Choroid plexus epithelial cell (primary cell): ENCODE measurements at regions not wholly inside any gene's neighbourhood (a gene's known extent, or its start where the extent isn't known, plus 50 kb on each side); places are given as distances from the start of the nearest gene placed in this dataset.

Experiments
- DNase-seq: peaks from one replicate; pipeline ENCODE4 v3.0.0-alpha.2; 2010; ENCODE audit warnings: low read depth
- H3K4me3 ChIP-seq: 2 replicates; pipeline ENCODE4 v1.5.1; 2011; ENCODE audit warnings: low read depth, mild to moderate bottlenecking, control low read depth, low read length, moderate library complexity
- CTCF ChIP-seq: conservative IDR thresholded peaks from 2 replicates; pipeline ENCODE4 v1.5.1; 2011; ENCODE audit warnings: low read depth, mild to moderate bottlenecking, control low read depth, inconsistent platforms, low read length, moderate library complexity

- TF ChIP-seq CTCF, result no peak
- DNase-seq, result peak; percentile 1
These were observed 640.2 kb upstream of the KIRREL3 start for GRCh38 chr11:127640561-127641451.

GRCh38 chr11:127639916-127640315 is 639.3 kb upstream of the KIRREL3 start:
- no peak overlapping the region for H3K4me3 ChIP-seq
- no peak for TF ChIP-seq CTCF
- no peak for DNase-seq

More at GRCh38 chr11:127640561-127641451, 640.2 kb upstream of the KIRREL3 start:
- H3K4me3 ChIP-seq, result no peak overlapping the region

GRCh38 chr11:127632976-127633680 is 632.6 kb upstream of the KIRREL3 start:
- TF ChIP-seq CTCF, result no peak
- H3K4me3 ChIP-seq, result no peak overlapping the region
- DNase-seq, result no peak

- no peak overlapping the region for H3K4me3 ChIP-seq
- DNase-seq, result no peak
- no peak for TF ChIP-seq CTCF
These were observed 632.0 kb upstream of the KIRREL3 start for GRCh38 chr11:127632546-127632945.

- no peak overlapping the region for H3K4me3 ChIP-seq
- no peak for TF ChIP-seq CTCF
- DNase-seq, result no peak
These were observed 631.4 kb upstream of the KIRREL3 start for GRCh38 chr11:127631974-127632373.

GRCh38 chr11:127629200-127629599 is 628.6 kb upstream of the KIRREL3 start:
- no peak overlapping the region for H3K4me3 ChIP-seq
- no peak for TF ChIP-seq CTCF
- no peak for DNase-seq
